HUES6 (cell line): ENCODE measurements at regions not wholly inside any gene's neighbourhood (a gene's known extent, or its start where the extent isn't known, plus 50 kb on each side); places are given as distances from the start of the nearest gene placed in this dataset.

Source experiments
- H3K27ac ChIP-seq: 2 replicates; pipeline ENCODE4 v1.7.0; 2013; ENCODE audit warnings: low read depth, mild to moderate bottlenecking, low read length, inconsistent platforms
- H3K27me3 ChIP-seq: 2 replicates; pipeline ENCODE4 v1.6.1; 2013; ENCODE audit warnings: low read length; ENCODE audit not compliant: control insufficient read depth, insufficient read depth
- H3K36me3 ChIP-seq: 2 replicates; pipeline ENCODE4 v1.6.1; 2013; ENCODE audit warnings: low read length; ENCODE audit not compliant: control insufficient read depth, insufficient read depth
- H3K4me1 ChIP-seq: 2 replicates; pipeline ENCODE4 v1.6.1; 2013; ENCODE audit warnings: low read length; ENCODE audit not compliant: control insufficient read depth, insufficient read depth
- H3K4me3 ChIP-seq: 2 replicates; pipeline ENCODE4 v1.5.1; 2013; ENCODE audit warnings: low read depth, low read length
- H3K9ac ChIP-seq: one replicate; pipeline ENCODE4 v1.6.1; 2013; ENCODE audit warnings: mild to moderate bottlenecking, low read length
- H3K9me3 ChIP-seq: 2 replicates; pipeline ENCODE4 v1.6.1; 2013; ENCODE audit warnings: low read depth, low read length; ENCODE audit not compliant: control insufficient read depth, insufficient read depth

DNA sequence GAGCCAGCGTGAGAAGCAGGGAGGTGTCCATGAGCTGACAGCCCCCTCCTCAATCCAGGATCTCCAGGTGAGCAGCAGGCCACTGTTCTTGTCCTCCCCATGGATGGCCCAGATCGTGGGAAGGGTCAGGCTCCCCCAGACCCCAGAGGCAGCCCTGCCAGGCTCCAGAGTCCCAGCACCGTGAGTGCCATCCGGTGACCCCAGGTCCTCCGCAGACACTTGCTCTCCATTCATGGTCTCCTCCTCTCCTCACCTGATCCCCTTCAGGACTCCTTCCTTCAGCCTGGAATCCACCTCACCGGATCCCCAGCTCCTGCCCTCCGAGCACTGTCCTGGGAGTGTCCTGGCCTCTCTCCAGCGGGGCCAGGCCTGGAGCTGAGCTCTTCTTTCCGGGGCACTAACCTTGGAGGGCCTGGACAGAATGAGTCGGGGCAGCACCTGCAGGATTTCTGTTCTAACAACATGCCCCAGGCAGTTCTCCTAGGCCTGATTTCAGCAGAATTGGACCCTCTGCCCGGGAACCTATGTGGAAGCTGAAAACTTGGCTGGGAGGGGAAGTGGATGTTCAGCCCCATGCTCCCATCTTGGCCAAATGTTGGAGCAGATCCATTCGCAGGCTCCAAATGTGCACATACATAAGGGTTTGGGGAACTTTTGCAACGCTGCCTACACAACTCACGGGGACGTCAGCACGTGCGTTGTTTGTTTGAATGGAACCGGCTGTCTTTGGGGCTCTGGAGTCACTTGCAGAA, 341.6 kb upstream of the SFSWAP start:
- Histone ChIP-seq H3K27ac (no peak overlapping the region), H3K9me3 (no peaks in the 10 kb centered on the region), H3K9ac (no peak overlapping the region)

DNA sequence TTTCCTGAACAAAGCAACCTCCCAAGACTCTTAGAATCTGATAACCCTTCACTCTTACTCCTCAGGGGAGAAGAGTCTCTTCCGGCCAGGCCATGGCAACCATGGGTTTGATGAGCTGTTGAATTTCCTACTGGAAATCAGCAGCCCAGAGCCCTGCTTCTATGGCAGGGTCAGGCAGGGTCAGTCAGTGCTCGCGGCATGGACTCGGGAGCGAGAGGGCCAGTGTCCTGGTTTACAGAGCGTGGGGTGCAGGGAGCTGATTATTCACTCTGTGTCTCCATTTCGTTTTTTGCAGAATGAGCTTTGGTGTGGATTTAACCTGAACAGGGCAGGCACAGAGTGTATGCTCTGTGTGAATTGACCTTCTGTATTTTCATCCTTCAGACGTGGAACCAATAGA, 340.6 kb upstream of the SFSWAP start:
- H3K27ac ChIP-seq = no peak overlapping the region

More for the DNA sequence above, 341.6 kb upstream of the SFSWAP start:
- H3K27me3 ChIP-seq = no peaks in the 10 kb centered on the region; the same call in 1 of the 2 replicates
- H3K4me1 ChIP-seq = no peaks in the 10 kb centered on the region
- H3K36me3 ChIP-seq = no peaks in the 10 kb centered on the region
- H3K4me3 ChIP-seq = no peak overlapping the region

DNA sequence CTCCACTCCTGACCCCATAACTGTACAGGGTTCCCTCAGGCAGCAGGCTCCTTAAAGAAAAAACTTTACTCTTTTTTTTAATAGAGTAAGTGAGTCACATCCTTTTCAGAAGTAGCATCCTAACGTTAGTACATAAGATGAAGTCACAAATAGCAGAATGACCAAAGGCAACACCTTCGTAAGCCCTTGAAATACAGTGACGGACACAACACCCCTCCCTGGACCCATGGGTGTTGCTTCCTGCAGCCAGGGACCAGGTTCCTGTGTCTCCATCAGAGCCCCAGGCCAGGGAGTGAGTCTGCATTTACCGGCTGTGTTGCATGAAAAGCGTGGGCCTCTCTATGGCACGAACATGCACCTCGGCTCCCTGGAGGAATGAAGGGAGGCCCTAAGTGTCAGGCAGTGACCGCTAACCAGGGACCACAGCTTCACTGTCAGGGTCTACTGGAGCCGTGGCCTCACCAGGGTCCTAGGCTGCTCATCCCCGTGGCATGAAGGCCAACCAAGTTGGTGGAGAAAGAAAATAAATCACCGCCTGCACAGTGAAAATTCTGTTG, 340.0 kb upstream of the SFSWAP start:
- Histone ChIP-seq H3K9ac (no peak overlapping the region), H3K27me3 (no peaks in the 10 kb centered on the region; the same call in 1 of the 2 replicates), H3K9me3 (no peaks in the 10 kb centered on the region), H3K4me1 (no peaks in the 10 kb centered on the region), H3K36me3 (no peaks in the 10 kb centered on the region), H3K4me3 (no peak overlapping the region), H3K27ac (no peak overlapping the region)

More for the DNA sequence above, 340.6 kb upstream of the SFSWAP start:
- H3K9me3 ChIP-seq = no peaks in the 10 kb centered on the region
- H3K9ac ChIP-seq = no peak overlapping the region
- H3K36me3 ChIP-seq = no peaks in the 10 kb centered on the region
- H3K4me1 ChIP-seq = no peaks in the 10 kb centered on the region
- no peak overlapping the region for H3K4me3 ChIP-seq
- no peaks in the 10 kb centered on the region; the same call in 1 of the 2 replicates for H3K27me3 ChIP-seq

DNA sequence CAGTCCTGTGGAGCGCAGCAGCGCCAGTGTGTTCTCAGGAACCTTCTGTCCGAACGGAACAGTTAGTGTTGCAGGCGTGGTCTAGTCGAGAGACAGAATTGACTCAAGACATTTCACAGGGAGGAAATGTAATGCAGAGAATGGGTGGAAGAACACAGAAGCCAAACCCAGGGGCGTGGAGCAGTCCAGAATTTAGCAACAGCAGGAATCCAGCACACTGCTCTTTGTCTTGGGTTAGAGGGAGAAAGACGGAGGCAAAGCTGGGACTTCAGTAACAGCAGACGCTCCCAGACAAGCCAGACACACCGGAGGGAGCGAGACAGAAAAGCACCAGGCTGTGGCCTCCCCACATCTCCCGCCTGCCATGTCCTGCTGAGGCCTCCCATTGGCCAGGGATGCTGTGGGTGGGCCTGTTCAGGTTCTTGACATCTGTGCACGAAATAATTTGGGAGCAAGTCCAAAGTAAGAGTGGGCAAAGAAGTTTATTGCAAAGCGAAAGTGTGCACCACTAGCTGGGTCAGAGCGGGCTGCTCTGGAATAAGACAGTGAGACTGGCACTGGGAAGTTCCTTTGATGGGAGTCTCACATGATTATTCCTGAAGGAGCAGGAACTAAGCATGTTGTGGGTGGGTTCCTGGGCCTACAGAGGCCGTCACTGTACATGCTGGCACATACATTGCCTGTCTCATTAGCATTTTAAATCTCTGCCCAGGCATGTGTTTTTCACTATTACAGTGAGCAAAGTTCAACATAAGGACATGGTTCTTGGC, 339.3 kb upstream of the SFSWAP start:
- H3K9ac ChIP-seq = no peak overlapping the region
- H3K4me3 ChIP-seq = no peak overlapping the region
- no peaks in the 10 kb centered on the region for H3K4me1 ChIP-seq
- H3K9me3 ChIP-seq = no peaks in the 10 kb centered on the region
- no peaks in the 10 kb centered on the region for H3K36me3 ChIP-seq
- H3K27ac ChIP-seq = no peak overlapping the region
- H3K27me3 ChIP-seq = no peaks in the 10 kb centered on the region; the same call in 1 of the 2 replicates

DNA sequence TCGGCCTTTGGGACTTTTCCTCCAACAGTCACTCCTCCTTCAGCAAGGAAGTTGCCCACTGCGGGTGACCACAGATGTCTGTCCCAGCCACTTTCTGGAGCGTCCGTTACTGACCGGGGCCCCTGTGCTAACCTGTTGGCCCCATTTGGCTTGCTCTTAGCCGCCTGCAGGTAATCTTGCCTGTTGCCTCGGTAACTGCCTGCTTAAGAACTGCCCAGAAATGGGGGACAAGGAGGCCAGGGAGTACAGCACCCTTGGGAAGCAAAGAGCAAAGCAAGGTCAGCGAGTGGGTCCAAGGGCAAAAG, 338.8 kb upstream of the SFSWAP start:
- Histone ChIP-seq H3K9me3 (0 out of 2 replicates have a peak, but pooled peaks cover 5% of the 10 kb centered on the region), H3K4me1 (no peaks in the 10 kb centered on the region), H3K36me3 (no peaks in the 10 kb centered on the region), H3K9ac (no peak overlapping the region), H3K27me3 (peaks cover 2% of the 10 kb centered on the region; the same call in 1 of the 2 replicates), H3K27ac (no peak overlapping the region), H3K4me3 (no peak overlapping the region)

DNA sequence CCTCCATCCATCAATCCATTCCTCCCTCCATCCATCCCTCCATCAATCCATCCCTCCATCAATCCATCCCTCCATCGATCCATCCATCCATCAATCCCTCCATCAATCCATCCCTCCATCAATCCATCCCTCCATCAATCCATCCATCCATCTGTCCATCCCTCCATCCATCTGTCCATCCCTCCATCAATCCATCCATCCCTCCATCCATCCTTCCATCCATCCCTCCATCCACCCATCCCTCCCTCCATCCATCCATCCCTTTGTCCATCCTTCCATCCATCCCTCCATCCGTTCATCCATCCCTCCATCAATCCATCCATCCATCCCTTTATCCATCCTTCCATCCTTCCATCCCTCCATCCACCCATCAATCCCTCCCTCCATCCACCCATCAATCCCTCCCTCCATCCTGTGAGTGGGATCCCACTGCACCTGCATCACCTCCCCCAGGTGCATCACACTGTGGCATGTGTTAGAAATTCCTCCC, 338.1 kb upstream of the SFSWAP start:
- Histone ChIP-seq H3K27me3 (peaks cover 5% of the 10 kb centered on the region; the same call in 1 of the 2 replicates), H3K9me3 (0 out of 2 replicates have a peak, but pooled peaks cover 6% of the 10 kb centered on the region), H3K9ac (no peak overlapping the region), H3K4me1 (no peaks in the 10 kb centered on the region), H3K4me3 (no peak overlapping the region), H3K27ac (no peak overlapping the region), H3K36me3 (no peaks in the 10 kb centered on the region)

DNA sequence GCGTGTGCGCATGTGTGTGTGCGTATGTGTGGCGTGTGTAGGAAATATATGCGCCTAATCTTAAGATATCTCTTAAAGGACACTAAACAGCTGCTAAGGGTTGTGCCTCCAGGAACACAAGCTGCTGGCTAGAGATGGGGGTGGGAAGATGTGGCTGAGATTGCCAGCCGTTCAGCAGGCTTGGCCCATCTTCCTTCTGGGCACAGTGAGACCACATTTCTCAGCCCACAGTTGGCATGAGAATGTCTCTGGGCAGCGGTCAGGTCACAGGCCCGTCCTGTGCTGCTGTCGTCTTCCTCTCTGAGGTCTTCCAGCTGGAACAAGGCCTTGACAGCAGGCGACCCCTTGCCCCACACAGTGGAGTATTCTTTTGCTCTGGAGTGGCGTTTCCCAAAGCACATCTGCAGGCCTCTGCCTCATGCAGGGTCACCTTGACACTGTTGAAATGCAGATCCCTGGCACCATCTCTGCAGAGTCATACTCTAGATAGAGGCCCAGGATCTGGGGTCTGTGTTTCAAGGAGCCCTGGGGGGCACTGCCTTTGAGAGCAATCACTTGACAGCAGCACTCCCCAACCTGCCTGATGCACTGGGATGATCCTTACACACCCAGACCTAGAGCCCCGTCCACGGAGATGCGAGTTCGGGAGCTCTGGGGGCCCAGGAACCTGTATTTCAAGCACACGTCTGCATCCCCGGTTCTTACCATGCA, 335.5 kb upstream of the SFSWAP start:
- Histone ChIP-seq H3K27me3 (peaks cover 32% of the 10 kb centered on the region), H3K36me3 (no peaks in the 10 kb centered on the region), H3K27ac (no peak overlapping the region), H3K9ac (no peak overlapping the region), H3K9me3 (0 out of 2 replicates have a peak, but pooled peaks cover 6% of the 10 kb centered on the region), H3K4me3 (no peak overlapping the region), H3K4me1 (0 out of 2 replicates have a peak, but pooled peaks cover 10% of the 10 kb centered on the region)

DNA sequence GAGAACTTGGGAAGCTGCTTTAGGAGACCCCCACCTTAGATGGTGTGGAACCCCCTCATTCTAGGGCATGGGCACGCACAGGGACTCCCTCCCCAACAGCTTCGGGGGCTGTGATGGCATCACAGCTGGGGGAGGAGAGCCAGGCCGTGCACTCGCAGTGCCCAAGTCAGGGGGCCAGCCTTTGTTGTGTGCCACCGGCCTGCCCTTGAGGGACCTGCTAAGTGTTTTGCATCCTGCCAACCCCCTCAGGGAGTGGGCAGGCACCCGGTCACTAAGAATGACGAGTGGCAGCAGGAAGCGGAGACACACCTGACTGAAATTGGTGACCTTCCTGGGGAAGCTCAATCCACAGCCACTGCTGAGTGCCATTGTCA, 334.9 kb upstream of the SFSWAP start:
- H3K9ac ChIP-seq = no peak overlapping the region
- H3K4me3 ChIP-seq = no peak overlapping the region
- H3K27ac ChIP-seq = no peak overlapping the region
- H3K9me3 ChIP-seq = 0 out of 2 replicates have a peak, but pooled peaks cover 6% of the 10 kb centered on the region
- H3K27me3 ChIP-seq = peaks cover 37% of the 10 kb centered on the region
- H3K4me1 ChIP-seq = 0 out of 2 replicates have a peak, but pooled peaks cover 16% of the 10 kb centered on the region
- no peaks in the 10 kb centered on the region for H3K36me3 ChIP-seq

DNA sequence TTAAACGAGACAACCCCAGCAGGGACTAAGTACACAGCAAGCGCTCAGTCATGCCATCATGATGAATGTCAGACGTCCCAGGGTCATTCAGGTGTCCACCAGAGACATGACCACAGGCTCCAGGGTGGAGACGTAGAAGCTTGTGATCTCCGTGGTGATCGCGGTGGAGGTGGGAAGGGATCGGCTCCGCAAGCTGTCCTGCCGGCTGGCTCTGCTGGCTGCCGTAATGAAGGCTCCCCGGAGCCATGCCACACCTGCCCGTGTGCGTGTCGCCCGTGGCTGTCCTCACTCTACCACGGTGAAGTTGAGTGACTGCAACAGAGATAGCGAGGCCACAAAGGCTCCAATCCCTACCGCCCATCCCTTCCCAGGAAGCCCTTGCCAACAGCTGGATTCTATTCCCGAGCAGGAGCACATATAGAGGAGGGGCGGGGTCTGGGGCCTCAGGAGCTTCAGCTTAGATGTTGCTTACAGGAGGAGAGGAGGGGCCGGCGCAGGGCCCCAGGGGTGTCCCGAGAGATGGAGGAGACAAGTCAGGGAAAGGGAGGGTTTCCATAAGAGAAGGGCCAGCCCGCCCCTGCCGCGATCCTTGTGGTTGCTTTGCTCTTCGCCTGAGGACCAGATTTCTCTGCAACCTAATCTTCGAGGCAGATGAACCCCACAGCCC, 332.6 kb upstream of the SFSWAP start:
- no peak overlapping the region for H3K27ac ChIP-seq
- no peak overlapping the region for H3K9ac ChIP-seq
- H3K36me3 ChIP-seq = no peaks in the 10 kb centered on the region
- no peak overlapping the region for H3K4me3 ChIP-seq
- 0 out of 2 replicates have a peak, but pooled peaks cover 6% of the 10 kb centered on the region for H3K9me3 ChIP-seq
- 0 out of 2 replicates have a peak, but pooled peaks cover 16% of the 10 kb centered on the region for H3K4me1 ChIP-seq
- H3K27me3 ChIP-seq = peaks cover 53% of the 10 kb centered on the region
